ENCODE measurements at regions not wholly inside any gene's neighbourhood (a gene's known extent, or its start where the extent isn't known, plus 50 kb on each side); places are given as distances from the start of the nearest gene placed in this dataset.

GRCh38 chr5:115396688-115397087 lies 100.2 kb upstream of the CCDC112 start:
- no peak overlapping the region for H3K4me3 ChIP-seq (ENCODE audit: low read depth, low read length)
- TF ChIP-seq CTCF (IDR thresholded peaks at IDR 0.05; ENCODE audit: insufficient read depth, low read depth, low read length, missing control alignments): no peak
- no peak for DNase-seq (ENCODE audit: low read depth)

- no peak for TF ChIP-seq CTCF (IDR thresholded peaks at IDR 0.05; ENCODE audit: insufficient read depth, low read depth, low read length, missing control alignments)
- no peak for DNase-seq (ENCODE audit: low read depth)
- H3K4me3 ChIP-seq (ENCODE audit: low read depth, low read length): no peak overlapping the region
Measured at GRCh38 chr5:115396081-115396480, 99.6 kb upstream of the CCDC112 start.

GRCh38 chr5:115394531-115394930 lies 98.1 kb upstream of the CCDC112 start:
- no peak overlapping the region for H3K4me3 ChIP-seq (ENCODE audit: low read depth, low read length)
- no peak for TF ChIP-seq CTCF (IDR thresholded peaks at IDR 0.05; ENCODE audit: insufficient read depth, low read depth, low read length, missing control alignments)
- DNase-seq (ENCODE audit: low read depth): no peak

DNA sequence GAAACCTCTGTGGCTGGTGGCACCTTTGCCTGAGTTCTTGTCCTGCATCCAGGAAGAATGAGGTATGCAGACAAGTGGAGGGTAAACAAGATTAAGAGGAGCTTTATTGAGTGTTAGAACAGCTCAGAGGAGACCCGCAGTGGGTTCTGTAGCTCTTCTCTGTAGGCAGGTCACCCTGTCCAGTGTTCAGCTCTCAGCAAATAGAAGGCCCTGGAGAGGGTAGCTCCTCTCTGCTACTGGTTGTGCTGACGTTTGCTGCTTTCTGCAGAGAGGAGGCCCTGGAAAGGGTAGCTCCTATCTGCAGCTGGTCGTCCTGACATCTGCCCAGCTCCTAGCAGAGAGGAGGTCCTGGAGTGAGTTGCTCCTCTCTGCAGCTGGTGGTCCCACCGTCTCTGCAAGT lies 96.8 kb upstream of the CCDC112 start:
- no peak for DNase-seq (ENCODE audit: low read depth)
- H3K4me3 ChIP-seq (ENCODE audit: low read depth, low read length): no peak overlapping the region
- TF ChIP-seq CTCF (IDR thresholded peaks at IDR 0.05; ENCODE audit: insufficient read depth, low read depth, low read length, missing control alignments): no peak

DNA sequence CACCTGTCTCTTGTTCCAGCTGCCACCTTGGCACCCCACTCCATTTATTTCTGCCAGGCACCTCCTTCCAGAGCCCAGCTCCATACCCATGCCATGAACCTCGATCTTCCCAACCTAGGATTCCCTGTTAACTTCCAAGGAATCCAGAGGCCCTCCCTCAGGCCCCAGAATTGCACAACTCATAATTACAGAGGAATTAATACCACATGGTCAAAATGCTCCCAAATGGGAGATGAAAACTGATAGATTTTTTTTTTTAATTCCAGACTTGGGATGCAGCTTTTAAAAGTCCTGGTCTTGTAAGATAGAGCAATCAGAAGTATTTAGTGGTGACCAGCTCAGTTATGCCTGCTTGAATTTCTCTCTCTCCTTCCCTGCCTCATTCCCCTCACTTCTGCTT lies 96.2 kb upstream of the CCDC112 start:
- H3K4me3 ChIP-seq (ENCODE audit: low read depth, low read length): no peak overlapping the region
- TF ChIP-seq CTCF (IDR thresholded peaks at IDR 0.05; ENCODE audit: insufficient read depth, low read depth, low read length, missing control alignments): no peak
- no peak for DNase-seq (ENCODE audit: low read depth)

DNA sequence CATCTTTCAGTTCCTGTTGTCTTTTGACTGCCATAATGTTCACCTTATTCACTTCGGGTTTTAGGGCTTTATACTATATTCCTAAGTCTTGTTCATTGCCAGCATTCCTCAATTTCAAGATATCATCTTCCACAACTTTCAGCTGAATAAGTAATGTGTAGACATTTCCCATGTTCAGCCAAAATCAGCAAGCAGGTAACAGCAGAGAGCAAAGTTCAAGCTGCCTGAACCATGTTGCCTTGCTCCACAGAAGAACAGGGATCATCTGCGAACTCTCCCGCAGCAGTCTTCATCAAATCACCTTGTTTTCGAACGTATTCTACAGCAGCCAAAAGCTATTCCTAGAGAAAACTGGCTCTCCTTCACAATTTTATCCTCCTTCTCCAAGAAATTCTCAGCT lies 95.3 kb upstream of the CCDC112 start:
- DNase-seq (ENCODE audit: low read depth): no peak
- no peak overlapping the region for H3K4me3 ChIP-seq (ENCODE audit: low read depth, low read length)
- TF ChIP-seq CTCF (IDR thresholded peaks at IDR 0.05; ENCODE audit: insufficient read depth, low read depth, low read length, missing control alignments): no peak

DNA sequence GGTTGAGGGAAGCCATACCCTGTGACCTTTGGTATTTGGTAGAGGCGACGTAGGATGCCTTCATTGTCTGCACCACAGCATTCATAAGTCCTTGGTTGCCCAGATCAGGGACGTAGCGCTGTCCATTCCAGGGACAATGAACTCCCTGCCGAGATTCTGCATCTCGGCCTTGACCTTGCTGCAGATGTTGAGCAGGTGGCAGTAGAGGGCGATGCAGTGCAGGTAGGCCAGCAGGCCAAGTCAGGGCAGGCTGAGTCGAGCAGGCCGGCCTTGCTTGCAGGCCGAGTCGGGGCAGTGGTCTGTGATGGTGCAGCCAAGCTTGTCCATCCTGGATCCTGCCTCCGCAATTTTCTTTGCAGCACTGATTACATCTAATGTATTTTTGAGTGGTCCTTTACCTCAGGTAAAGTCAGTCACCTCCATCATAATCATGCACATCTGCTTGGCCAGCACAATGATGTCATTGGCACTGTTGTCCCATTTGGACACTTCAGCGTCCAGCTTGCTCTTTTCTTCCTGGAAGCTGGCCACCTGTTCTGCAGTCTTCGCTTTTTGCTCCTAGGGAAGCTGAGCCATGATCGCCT lies 93.4 kb upstream of the CCDC112 start:
- TF ChIP-seq CTCF (IDR thresholded peaks at IDR 0.05; ENCODE audit: insufficient read depth, low read depth, low read length, missing control alignments): peak; percentile 36
- no peak overlapping the region for H3K4me3 ChIP-seq (ENCODE audit: low read depth, low read length)
- DNase-seq (ENCODE audit: low read depth): peak; percentile 28

Data from GM12865 (cell line).